ENCODE measurements at regions not wholly inside any gene's neighbourhood (a gene's known extent, or its start where the extent isn't known, plus 50 kb on each side); places are given as distances from the start of the nearest gene placed in this dataset.

GRCh38 chr5:56289602-56289987 lies 56.5 kb upstream of the ANKRD55 start:
- no peak for TF ChIP-seq POLR2AphosphoS5 (IDR thresholded peaks at IDR 0.05; ENCODE audit: low read depth, low read length)
- TF ChIP-seq RAD21 (IDR thresholded peaks at IDR 0.05; ENCODE audit: low read length), result no peak
- TF ChIP-seq EP300 (IDR thresholded peaks at IDR 0.05; ENCODE audit: borderline replicate concordance in 1 of 2, low read depth in 1 of 2, low read length in 1 of 2), result no peak
- no peak for TF ChIP-seq ZBTB33 (IDR thresholded peaks at IDR 0.05; ENCODE audit: borderline replicate concordance, low read depth)
